ENCODE measurements at regions not wholly inside any gene's neighbourhood (a gene's known extent, or its start where the extent isn't known, plus 50 kb on each side); places are given as distances from the start of the nearest gene placed in this dataset.

GRCh38 chr4:82276332-82276640, 97.5 kb downstream of the HNRNPD start (continued):
- TF ChIP-seq RAD21 (IDR thresholded peaks at IDR 0.05 in 1 of 2, conservative IDR thresholded peaks at IDR 0.05 in 1 of 2; ENCODE audit: low read depth in 2 of 2, low read length in 2 of 2) = no peak
- TF ChIP-seq RBBP5 (IDR thresholded peaks at IDR 0.05; ENCODE audit: borderline replicate concordance, low read depth, low read length) = no peak
- no peak for TF ChIP-seq FOSL1 (IDR thresholded peaks at IDR 0.05; ENCODE audit: insufficient read depth, low read depth, low read length)

All from H1 (cell line).